ENCODE measurements at regions not wholly inside any gene's neighbourhood (a gene's known extent, or its start where the extent isn't known, plus 50 kb on each side); places are given as distances from the start of the nearest gene placed in this dataset.

GRCh38 chr16:54342966-54343365 is 56.4 kb upstream of the IRX3 start:
- H3K27ac ChIP-seq (ENCODE audit: extremely low read depth, low read depth, low read length) = no peak overlapping the region
- H3K4me3 ChIP-seq (ENCODE audit: low read depth, low read length) = no peak overlapping the region
- CTCF ChIA-PET = interaction anchor here (0.6 kb wide), 1 partner anchor 38 kb away, joined by 4 read pairs; no protein-coding TSS in a partner anchor
- H3K4me1 ChIP-seq (ENCODE audit: control insufficient read depth, insufficient read depth, low read length) = no peaks in the 10 kb centered on the region
- H3K9me3 ChIP-seq (ENCODE audit: control insufficient read depth, insufficient read depth, low read depth, low read length) = no peaks in the 10 kb centered on the region
- POLR2A ChIA-PET = no interaction called here
- TF ChIP-seq PRDM1 (tag by site-specific recombination; IDR thresholded peaks at IDR 0.05) = no peak
- no peak for TF ChIP-seq ZNF292 (tag by site-specific recombination; IDR thresholded peaks at IDR 0.05; ENCODE audit: borderline replicate concordance, low read depth)
- TF ChIP-seq ZNF585B (tag by site-specific recombination; IDR thresholded peaks at IDR 0.05) = no peak
- no peak for TF ChIP-seq ZNF658 (tag by site-specific recombination; IDR thresholded peaks at IDR 0.05)
- no peak for TF ChIP-seq ZNF791 (tag by site-specific recombination; IDR thresholded peaks at IDR 0.05)
- TF ChIP-seq KLF16 (tag by site-specific recombination; IDR thresholded peaks at IDR 0.05) = no peak
- no peak for TF ChIP-seq ZNF10 (tag by site-specific recombination; IDR thresholded peaks at IDR 0.05)
- TF ChIP-seq MEIS1 (CRISPR knock-in tag; IDR thresholded peaks at IDR 0.05; ENCODE audit: borderline replicate concordance) = no peak
- no peak for TF ChIP-seq ZNF580 (tag by site-specific recombination; IDR thresholded peaks at IDR 0.05)
- TF ChIP-seq ZIC2 (tag by site-specific recombination; IDR thresholded peaks at IDR 0.05) = no peak
- TF ChIP-seq EGR2 (tag by site-specific recombination; IDR thresholded peaks at IDR 0.05; ENCODE audit: low read depth) = no peak
- TF ChIP-seq ZSCAN5A (tag by site-specific recombination; IDR thresholded peaks at IDR 0.05) = no peak
- no peak for TF ChIP-seq ZNF433 (tag by site-specific recombination; IDR thresholded peaks at IDR 0.05; ENCODE audit: low read depth)
- TF ChIP-seq PRDM6 (tag by site-specific recombination; IDR thresholded peaks at IDR 0.05) = no peak
- no peak for TF ChIP-seq ZNF776 (tag by site-specific recombination; IDR thresholded peaks at IDR 0.05; ENCODE audit: borderline replicate concordance)
- TF ChIP-seq ZNF785 (tag by site-specific recombination; IDR thresholded peaks at IDR 0.05) = no peak
- no peak for TF ChIP-seq ZNF518A (tag by site-specific recombination; conservative IDR thresholded peaks at IDR 0.05; ENCODE audit: low read depth)
- no peak for TF ChIP-seq ZNF354C (tag by site-specific recombination; IDR thresholded peaks at IDR 0.05; ENCODE audit: borderline replicate concordance, low read depth)
- TF ChIP-seq ZFP37 (tag by site-specific recombination; IDR thresholded peaks at IDR 0.05) = no peak
- TF ChIP-seq ZNF202 (tag by site-specific recombination; IDR thresholded peaks at IDR 0.05; ENCODE audit: borderline replicate concordance) = no peak
- no peaks in the 10 kb centered on the region for H3K36me3 ChIP-seq (ENCODE audit: control insufficient read depth in 2 of 2, insufficient read depth in 1 of 2, low read length in 2 of 2)
